ENCODE measurements at regions not wholly inside any gene's neighbourhood (a gene's known extent, or its start where the extent isn't known, plus 50 kb on each side); places are given as distances from the start of the nearest gene placed in this dataset.
A peak's percentile ranks its signal among the peaks of the same experiment; 100 is the strongest.

- in situ Hi-C loops (cut with MboI; ENCODE audit: low sequenced_read_pairs) (loop anchor here (5.0 kb wide), 1 partner anchor 346 kb away; no protein-coding TSS in a partner anchor), dilution Hi-C loops (cut with HindIII; ENCODE audit: low sequenced_read_pairs, unreplicated experiment) (no loop called here), intact Hi-C loops (cut with micrococcal nuclease) (loop anchor here (1.0 to 5.0 kb wide), 2 partner anchors 350 to 581 kb away; no protein-coding TSS in a partner anchor)
- Histone ChIP-seq H3K9me1 (ENCODE audit: insufficient read depth, low read length) (no peaks in the 10 kb centered on the region), H2BK15ac (ENCODE audit: low read depth, low read length) (no peak overlapping the region), H3K4me3 (ENCODE audit: insufficient read depth, low read depth, low read length) (no peak overlapping the region), H2AFZ (replicated peaks; ENCODE audit: low read length, poor library complexity) (no peak overlapping the region), H2BK20ac (ENCODE audit: low read depth, low read length) (no peak overlapping the region), H3K4me1 (ENCODE audit: control insufficient read depth, insufficient read depth, low read length) (no peaks in the 10 kb centered on the region), H3K27me3 (ENCODE audit: control insufficient read depth, insufficient read depth, low read length) (peaks cover 14% of the 10 kb centered on the region), H3K9ac (ENCODE audit: low read depth, low read length) (no peak overlapping the region), H4K8ac (ENCODE audit: low read depth in 2 of 2, low read length in 2 of 2) (no peak overlapping the region), H3K14ac (replicated peaks; ENCODE audit: low read depth, low read length) (no peak overlapping the region), H3K56ac (ENCODE audit: extremely low read depth, insufficient read depth, low read length) (no peak overlapping the region), H2BK5ac (ENCODE audit: low read depth, low read length, poor library complexity, severe bottlenecking) (no peak overlapping the region), H4K91ac (ENCODE audit: insufficient read depth, low read depth, low read length) (no peak overlapping the region), H2AK5ac (ENCODE audit: low read depth, low read length) (no peak overlapping the region), H3K36me3 (ENCODE audit: control insufficient read depth, insufficient read depth, low read length) (no peaks in the 10 kb centered on the region), H3K79me1 (ENCODE audit: low read depth in 1 of 2, low read length in 2 of 2) (no peaks in the 10 kb centered on the region), H3K9me3 (ENCODE audit: control insufficient read depth, insufficient read depth, low read length) (no peaks in the 10 kb centered on the region), H3K27ac (ENCODE audit: insufficient read depth, low read length) (no peak overlapping the region), H2AK9ac (replicated peaks; ENCODE audit: low read depth, low read length, poor library complexity) (no peak overlapping the region), H3K4ac (ENCODE audit: low read depth, low read length) (no peak overlapping the region), H4K5ac (ENCODE audit: low read depth, low read length) (no peak overlapping the region), H3K23ac (ENCODE audit: low read depth, low read length) (no peak overlapping the region), H4K20me1 (ENCODE audit: insufficient read depth, low read length) (no peaks in the 10 kb centered on the region), H3K18ac (ENCODE audit: low read depth, low read length) (no peak overlapping the region), H2BK120ac (ENCODE audit: low read depth, low read length) (no peak overlapping the region), H3K4me2 (ENCODE audit: low read depth, low read length) (no peak overlapping the region)
- BruUV-seq (replicated peaks): no TSS peak
- DNase-seq (peak; percentile 53), ATAC-seq (ENCODE audit: low read depth) (peak; percentile 96)
- no CpG with 5 or more reads among the region's 7 CpGs for WGBS, 2 experiments (ENCODE audit: extremely low coverage in 2 of 2, insufficient read length in 1 of 2)
- TF ChIP-seq CTCF (conservative IDR thresholded peaks at IDR 0.05; ENCODE audit: low read depth, low read length) (peak; percentile 57), RAD21 (IDR thresholded peaks at IDR 0.05; ENCODE audit: low read length) (peak; percentile 59), CEBPB (IDR thresholded peaks at IDR 0.05; ENCODE audit: low read depth, low read length) (no peak), SMC3 (IDR thresholded peaks at IDR 0.05; ENCODE audit: low read depth, low read length) (peak; percentile 47), BHLHE40 (IDR thresholded peaks at IDR 0.05; ENCODE audit: low read depth, low read length) (no peak), NFE2L2 (IDR thresholded peaks at IDR 0.05; ENCODE audit: low read depth, low read length) (no peak)
- CTCF ChIA-PET: interaction anchor here (0.6 to 2.2 kb wide), 24 partner anchors 9 to 578 kb away, joined by 3 to 25 read pairs (median 4); partner anchors contain the start of genes SRD5A3 and TMEM165
- POLR2A ChIA-PET (ENCODE audit: unreplicated experiment): no interaction called here
Measured at GRCh38 chr4:54971474-54971950, 153.9 kb downstream of the KDR start.

All from IMR-90 (cell line).